GM18907 (cell line): ENCODE measurements at regions not wholly inside any gene's neighbourhood (a gene's known extent, or its start where the extent isn't known, plus 50 kb on each side); places are given as distances from the start of the nearest gene placed in this dataset.
"Not testable (repeated sequence)": the region's sequence is repeated elsewhere in the genome, so short reads cannot be mapped to it uniquely, and the experiment has no call there.

ENCODE experiments used
- ATAC-seq: cut with Tn5 transposase; IDR thresholded peaks from one replicate; pipeline ENCODE4 v1.9.1; 2021; ENCODE audit warnings: mild to moderate bottlenecking, moderate library complexity; ENCODE audit not compliant: unreplicated experiment

DNA sequence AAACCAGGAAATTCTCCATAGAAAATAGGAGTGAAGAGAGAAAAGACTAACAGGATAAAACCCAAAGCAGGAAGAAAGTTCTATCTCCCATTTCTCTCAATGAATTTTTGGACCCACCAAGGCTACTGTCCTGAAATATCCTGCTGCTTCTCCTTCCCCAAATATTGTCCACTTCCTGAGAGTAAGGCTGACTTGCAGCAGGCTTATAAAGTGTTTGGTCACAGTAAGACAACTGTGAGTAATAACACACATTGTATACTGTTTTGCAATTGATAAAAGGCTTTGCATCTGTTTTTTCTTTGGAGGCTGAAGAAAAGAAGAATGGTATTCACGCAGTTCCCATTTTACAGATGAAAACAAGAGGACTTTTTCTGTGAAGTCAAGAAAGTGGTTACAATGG is 52.8 kb downstream of the FOXD4L6 start:
- not testable (repeated sequence) for ATAC-seq

DNA sequence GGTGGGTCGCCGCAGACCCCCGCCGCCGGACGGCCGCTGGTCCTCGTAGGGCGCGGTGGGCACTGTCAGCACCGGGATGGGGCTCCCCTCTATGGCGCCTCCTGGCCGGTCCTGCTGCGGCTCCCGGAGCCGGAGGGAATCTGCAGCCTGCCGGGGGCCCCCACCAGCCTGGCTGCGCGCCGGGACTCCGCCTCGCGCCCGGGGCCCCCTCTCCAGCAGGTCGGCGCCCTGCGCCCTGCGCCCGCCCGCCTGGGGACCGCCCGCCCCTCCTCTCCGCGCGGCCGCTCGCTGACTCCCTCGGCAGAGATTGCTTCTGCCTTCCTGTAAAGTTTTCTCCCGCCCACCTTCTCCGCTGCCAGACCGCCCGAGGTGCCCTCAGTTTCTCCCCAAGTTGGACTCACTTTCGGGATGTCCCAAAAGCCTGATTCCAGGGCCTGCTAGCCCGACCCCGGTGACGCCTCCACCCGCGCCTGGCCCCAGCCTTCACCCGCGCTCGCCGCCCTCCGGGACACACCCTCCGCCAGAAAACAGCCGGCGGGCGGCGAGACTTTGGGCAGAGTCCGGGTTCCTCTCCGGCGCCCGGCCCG is 54.0 kb downstream of the FOXD4L6 start:
- peak; percentile 62 for ATAC-seq

DNA sequence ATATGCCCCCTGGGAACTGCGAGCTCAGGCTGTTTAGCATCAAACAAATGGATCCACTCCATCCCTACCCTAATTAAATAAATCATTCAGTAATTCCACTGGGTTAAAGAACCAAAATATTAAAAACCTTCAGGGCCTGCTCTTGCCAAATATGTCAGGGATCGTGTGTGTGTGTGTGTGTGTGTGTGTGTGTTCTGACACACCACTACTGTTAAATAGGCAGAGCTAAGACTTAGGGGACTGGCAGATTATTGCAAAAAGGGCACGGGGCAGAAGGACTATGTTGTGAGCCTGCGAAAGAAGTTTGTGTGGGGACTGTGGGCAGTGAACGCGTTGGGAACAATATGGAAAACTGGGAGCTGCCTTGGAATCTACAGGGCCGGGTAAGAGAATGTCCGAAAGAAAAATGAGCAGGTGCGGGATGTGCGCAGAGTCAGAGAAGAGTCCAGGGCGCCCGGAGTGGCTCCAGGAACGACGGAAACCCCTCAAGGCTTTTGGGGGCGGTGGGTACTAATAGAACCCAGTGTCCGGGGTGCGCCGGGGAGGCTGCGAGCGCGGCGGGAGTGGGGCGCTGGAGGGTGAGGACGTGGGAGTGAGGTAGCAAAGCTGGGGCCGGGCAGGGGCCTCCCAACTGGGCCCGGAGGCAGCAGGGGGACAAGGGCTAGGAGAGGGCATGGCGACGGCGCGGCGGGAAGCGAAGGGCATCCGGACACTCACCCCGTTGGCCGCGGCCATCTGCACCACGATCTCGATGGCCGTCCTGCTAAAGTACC is 54.8 kb downstream of the FOXD4L6 start:
- ATAC-seq: peak; percentile 17

DNA sequence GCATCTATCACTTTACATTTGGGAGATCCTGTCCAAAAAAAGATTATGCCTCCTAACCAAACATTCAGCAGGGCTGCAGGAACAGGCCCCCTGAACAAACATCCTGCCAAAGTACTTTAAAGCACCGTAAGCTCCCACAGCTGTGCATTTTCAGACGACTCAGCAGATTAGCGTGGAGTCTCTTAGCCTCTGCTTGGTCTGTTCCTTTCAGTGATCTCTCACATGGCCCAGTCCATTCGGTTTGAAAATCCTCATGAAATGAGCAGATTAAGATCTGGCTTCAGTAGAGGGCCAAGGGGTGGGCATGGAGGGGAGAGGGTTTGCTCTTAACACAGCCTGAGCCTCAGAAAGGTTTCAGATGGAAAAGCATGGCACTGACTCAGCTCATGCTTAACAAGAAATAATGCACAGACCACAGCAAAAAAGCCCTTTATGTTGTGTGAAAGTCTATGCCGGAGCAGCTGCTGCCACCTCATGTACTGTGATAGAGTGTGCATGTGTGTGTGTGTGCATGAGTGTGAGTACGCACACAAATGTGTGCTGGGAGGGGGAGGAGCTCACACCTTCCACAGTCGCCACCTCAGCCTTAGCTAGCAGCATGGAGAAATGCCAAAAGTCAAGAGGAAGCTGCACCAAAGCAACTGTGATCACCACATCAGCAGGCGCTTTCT is 64.2 kb downstream of the FOXD4L6 start:
- ATAC-seq: peak; percentile 85

DNA sequence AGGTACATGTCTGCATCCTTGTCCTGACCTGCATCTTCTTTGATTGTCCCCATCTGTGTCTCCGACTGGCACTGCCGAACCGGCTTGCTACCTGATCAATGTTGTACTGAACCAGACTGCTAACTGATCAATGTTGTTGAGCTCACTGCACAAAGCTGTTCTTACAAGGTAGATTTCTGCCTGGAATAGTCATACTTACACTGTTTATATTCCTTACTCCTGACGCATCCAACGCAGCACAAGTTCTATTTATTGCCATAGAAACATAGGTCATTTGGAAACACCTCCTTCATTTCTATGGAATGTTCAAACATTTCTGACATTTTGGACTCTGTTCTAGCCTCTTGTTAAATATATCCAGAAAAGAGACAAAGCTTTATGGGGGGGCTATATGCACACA is 65.2 kb downstream of the FOXD4L6 start:
- ATAC-seq: not testable (repeated sequence)

DNA sequence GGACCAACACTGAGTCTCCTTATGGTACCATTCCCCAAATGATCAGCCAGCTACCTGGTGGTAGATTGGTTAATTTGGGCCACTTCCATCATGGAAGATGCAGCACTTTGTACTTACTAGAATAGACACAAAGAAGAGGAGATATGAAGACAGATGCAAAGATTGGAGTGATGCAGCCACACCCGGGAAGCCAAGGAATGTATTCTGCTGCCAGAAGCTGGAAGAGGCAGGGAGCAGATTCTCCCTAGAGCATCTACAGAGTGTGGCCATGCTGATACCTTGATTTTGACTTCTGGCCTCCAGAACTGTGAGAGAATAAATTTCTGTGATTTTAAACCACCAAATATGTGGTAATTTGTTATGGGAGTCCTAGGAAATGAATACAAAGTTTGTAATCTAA is 68.9 kb downstream of the FOXD4L6 start:
- not testable (repeated sequence) for ATAC-seq

DNA sequence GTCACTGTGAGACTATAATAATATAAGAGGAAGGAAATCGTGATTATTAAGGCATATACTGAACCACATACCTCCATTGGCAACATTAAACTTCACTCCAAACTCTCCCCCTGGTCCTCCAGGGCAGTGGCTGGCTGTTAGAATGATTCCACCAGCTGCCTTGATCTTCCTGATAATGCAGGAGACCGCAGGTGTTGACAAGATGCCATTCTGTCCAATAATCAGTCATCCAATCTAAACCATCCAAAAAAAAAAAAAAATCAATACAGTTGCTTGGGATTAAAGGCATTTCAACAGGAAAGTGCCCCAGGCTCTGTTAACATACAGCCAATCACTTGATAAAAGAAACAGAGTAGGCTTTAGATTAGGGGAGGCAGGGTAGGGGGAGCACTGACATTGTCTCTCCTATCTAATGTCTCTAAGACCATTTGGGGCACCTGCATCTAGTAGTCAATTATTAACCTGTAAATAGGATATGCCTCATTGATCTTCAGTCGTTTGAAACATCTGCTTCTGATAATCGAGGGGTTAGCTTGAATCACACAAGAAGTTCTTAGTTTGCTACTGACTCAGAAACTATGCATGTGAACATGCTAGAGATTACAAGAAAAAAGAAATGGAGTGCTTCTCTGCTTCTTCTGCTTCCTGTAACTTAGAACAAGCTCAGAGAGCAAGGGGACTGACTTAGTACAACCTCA is 74.7 kb downstream of the FOXD4L6 start:
- ATAC-seq: peak; percentile 95

DNA sequence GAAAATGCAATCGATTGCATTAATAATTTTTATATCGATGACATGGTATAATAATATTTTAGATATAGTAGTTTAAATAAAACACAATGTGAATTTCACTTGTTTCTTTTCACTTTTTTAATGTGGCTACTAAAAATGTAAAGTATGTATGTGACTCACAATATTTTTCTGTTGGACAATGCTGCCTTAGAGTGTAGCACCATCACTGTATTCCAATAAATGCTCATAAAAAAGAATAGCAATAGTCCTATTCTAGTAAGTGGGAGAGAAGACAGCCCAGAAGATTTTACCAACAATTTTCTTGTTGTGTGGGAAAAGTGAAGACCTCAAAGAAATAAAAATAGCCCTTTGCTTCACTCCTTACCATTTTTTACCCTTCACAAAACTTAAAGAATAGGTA is 79.8 kb downstream of the FOXD4L6 start:
- not testable (repeated sequence) for ATAC-seq

DNA sequence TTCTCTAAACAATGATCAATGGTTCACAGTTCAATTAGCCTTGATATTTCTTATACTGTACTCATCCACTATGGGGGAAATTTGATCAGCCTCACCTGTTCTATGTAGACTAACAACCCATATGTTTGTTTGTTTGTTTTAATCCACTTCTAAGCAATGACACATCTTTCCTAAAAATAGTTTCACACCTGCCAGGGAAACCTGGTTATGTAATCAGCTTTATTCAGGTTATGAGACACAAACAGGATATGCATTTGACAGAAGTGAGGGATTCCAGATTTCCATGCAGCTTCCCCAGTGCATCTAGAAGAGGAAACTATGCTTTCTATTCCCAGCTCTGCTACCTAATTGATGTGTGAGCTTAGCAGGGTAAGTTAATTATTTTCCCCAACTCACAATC is 80.7 kb downstream of the FOXD4L6 start:
- not testable (repeated sequence) for ATAC-seq

DNA sequence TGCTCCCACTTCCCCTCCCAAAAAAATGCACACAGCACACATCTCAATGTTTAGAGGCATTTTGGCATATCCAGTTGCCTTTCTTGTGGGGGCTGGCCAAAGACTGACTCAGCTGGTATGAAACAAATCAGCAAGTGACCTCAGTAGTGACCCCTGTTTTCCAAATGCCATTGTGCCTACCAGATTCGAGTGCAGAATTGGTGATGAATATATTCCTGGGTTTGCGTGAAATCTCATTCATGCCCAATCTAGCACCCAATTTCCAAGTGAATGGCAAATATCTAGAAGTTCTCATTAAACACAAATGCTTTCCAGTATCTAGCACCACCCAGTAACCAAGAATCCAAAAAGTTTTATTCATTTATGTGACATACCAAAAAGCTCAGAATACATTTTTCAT is 83.6 kb downstream of the FOXD4L6 start:
- ATAC-seq: not testable (repeated sequence)

DNA sequence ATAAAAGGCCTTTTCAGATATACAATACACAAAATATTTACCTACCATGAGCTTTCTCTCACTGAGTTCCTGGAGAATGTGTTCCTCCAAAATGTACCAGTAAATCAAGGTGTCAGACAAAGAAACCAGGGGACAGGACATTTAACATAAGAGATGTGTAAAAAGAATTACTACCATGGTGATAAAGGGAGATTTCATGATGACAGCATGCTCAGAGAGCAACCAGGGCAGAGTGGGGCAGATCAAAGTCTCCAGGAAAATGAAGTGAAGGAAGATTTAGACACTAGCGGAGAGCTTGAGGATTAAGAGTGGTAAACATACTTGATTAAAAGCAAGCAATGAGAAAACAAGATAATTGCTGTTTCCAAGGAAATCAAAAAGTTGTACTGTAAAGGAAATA is 85.0 kb downstream of the FOXD4L6 start:
- ATAC-seq: not testable (repeated sequence)

DNA sequence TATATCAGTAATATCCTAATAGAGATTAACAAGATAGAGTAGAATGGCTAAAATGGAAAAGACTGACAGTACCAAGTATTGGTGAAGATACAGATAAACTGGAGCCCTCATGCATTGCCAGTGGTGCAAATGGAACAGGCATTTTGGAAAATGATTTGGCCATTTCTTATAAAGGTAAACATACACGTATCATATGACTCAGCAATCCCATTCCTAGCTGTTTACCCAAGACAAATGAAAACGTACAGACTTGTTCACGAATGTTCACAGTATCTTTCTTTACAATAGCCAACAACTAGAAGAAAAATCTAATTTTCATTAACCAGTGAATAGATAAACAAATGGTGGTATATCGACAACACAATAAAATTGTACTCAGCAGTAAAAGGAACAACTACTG is 86.4 kb downstream of the FOXD4L6 start:
- not testable (repeated sequence) for ATAC-seq

DNA sequence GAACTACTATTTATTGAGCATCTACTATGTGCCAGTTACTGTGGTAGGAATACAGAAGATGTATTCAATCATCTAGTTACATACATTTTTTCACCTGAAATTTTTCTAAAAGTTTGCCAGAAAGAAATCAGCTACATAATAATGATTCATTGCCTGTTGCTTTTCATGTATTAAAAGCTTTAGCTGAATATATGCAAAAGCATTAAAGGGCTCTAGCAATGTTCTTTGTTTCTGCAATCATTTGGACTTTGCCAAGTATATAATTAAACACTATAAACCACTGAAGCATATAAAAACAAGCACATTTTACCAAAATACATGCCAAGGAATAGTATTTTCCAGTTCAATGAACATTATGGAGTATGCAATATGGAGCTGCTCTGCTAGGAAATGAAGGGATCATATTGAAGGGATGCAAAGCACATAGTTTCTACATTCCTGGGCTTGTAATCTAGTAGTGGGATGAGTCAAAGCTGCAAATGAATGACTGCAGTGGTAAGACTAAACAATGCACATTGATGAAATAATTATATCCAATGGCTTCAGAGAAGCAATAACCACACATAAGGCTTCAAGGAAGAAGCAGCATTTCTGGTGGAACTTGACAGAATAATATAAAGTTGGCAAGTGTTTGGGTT is 87.7 kb downstream of the FOXD4L6 start:
- ATAC-seq: not testable (repeated sequence)

DNA sequence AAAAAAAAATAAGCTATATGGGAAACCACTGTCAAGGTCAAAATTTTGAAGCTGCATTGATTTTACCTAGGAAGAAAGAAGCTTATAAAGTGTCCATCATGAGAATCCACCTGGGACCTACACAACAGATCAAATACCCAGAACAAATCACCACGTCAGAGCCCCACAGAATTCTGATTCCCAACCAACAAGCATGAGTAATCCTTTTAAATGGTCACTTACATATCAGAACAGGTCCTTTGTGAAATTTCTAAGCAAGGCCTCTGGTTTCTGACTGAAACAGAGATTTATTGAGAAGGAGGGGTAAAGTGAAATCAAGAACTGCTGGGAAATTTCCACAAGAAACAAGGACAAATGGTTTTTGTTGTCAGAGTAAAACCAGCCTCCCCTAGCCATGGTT is 93.2 kb downstream of the FOXD4L6 start:
- ATAC-seq: not testable (repeated sequence)

DNA sequence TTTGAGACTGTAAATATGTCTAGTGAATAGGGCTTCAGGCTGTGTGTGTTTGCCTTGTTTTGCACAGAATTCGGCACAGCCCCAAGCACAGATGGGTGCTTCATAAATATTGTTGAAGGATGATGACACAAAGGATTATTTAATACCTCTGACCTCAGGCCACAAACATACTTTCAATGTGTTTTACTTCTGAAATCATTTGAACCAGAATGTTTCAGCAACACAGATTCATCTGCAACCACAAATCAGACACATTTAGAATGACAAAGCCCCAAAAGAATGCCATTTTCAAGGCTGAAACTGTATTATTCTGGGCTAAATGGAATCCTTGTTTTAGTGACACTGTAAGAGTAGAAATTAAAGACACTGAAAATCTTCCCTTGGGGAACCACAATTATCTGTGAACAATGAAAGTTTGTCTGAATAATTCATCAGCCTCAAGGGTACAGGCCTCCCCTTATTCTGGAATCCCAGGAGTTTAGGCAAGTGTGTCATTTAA is 93.7 kb downstream of the FOXD4L6 start:
- ATAC-seq: not testable (repeated sequence)

DNA sequence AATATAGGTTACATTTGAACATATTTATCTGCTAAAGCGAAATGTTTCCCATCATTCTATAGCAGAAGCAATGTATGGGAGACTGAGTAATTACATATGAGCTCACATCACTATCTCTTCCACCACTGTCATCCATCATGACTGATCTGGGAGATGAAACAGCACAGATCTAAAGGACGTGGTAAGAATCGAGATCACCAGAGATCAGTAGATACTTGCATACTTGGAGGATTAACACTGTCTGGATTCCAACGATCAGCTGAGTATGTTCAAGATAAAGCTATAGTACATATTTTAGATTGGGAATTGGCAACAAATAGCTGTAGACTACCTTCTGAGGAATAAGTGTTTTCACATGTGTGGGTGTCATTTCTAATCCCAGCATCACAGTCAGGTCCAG is 94.6 kb downstream of the FOXD4L6 start:
- ATAC-seq: not testable (repeated sequence)

DNA sequence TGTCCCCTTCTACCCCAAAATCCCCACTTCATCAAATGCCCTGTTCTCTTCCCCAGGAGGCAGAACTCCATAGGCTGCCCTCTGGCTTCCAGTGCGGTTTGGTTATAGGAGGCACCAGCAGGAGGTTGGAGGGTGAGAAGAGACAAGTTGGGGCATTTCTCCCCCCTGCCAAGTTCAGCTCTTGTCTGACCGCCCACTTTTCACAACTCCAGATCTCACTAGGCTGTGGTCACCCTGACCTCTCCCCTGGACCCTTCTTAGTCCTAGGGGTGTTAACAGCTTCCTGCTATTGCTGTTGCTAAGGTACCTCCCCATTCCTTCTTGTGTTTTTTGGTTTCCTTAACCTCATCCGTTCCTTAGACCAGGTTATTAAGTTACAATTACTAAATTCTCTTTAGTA is 95.1 kb downstream of the FOXD4L6 start:
- ATAC-seq: not testable (repeated sequence)

DNA sequence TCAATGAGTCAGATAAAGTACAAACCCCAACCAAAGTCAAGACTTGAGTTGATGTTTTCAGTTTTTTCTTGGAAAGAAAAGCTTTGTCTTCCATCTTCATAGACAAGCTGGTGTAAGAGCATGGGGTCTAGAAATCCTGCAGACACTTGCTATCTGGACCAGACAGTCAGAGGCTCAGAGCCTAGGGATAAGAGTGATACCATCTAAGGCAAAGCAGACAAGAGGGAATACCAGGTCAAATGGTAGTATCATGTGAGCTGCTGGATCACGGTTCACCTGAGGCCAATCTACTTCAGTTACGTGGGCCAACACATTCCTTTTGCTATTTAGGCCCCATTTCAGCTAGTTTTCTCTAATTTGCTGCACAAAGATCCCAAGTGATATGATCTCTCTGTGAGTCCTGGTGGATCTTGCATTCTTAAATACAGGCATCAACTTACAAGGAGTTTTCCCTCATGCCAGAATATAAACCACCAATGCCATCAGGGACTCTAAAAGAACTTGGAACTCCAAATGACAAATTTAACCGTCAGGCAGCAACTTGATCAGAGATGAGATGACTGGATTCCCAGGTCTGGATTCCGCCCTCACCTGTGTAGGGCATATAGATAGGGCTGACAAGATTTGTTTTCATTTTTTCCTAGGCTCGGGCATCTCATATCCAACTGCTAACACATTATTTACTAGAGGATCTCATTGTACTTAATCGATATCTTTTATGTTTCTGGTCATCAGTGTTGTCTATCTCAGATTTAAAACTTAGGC is 101.4 kb downstream of the FOXD4L6 start:
- ATAC-seq: not testable (repeated sequence)

DNA sequence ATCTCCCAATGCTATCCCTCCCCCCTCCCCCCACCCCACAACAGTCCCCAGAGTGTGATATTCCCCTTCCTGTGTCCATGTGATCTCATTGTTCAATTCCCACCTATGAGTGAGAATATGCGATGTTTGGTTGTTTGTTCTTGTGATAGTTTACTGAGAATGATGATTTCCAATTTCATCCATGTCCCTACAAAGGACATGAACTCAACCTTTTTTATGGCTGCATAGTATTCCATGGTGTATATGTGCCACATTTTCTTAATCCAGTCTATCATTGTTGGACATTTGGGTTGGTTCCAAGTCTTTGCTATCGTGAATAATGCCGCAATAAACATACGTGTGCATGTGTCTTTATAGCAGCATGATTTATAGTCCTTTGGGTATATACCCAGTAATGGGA is 106.1 kb downstream of the FOXD4L6 start:
- not testable (repeated sequence) for ATAC-seq
